ENCODE measurements at regions not wholly inside any gene's neighbourhood (a gene's known extent, or its start where the extent isn't known, plus 50 kb on each side); places are given as distances from the start of the nearest gene placed in this dataset.

DNA sequence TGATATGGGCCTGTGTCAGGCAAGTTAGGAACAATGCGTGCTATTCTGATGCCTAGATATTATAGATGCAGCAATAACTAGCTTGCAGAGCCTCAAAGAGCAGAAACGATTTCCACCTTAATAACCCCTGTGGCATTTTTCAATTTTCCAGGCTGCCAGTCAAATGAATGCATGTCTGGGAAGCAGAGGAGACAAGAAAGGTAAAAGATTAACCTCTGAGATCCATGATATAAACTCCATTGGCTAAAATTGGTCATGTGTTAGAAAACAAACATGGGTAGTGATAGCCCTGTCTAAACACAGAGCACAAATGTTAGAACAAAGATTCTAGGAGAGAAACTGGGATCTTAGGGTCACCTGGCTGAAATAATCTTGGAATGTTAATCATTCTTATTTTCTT is 811.1 kb downstream of the DIAPH3 start:
- TF ChIP-seq POLR2A (IDR thresholded peaks at IDR 0.05) (no peak), EP300 (IDR thresholded peaks at IDR 0.05) (no peak)
- TF ChIP-seq, protein P1, sequence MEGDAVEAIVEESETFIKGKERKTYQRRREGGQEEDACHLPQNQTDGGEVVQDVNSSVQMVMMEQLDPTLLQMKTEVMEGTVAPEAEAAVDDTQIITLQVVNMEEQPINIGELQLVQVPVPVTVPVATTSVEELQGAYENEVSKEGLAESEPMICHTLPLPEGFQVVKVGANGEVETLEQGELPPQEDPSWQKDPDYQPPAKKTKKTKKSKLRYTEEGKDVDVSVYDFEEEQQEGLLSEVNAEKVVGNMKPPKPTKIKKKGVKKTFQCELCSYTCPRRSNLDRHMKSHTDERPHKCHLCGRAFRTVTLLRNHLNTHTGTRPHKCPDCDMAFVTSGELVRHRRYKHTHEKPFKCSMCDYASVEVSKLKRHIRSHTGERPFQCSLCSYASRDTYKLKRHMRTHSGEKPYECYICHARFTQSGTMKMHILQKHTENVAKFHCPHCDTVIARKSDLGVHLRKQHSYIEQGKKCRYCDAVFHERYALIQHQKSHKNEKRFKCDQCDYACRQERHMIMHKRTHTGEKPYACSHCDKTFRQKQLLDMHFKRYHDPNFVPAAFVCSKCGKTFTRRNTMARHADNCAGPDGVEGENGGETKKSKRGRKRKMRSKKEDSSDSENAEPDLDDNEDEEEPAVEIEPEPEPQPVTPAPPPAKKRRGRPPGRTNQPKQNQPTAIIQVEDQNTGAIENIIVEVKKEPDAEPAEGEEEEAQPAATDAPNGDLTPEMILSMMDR (IDR thresholded peaks at IDR 0.05): no peak

Data from gastroesophageal sphincter (tissue), 3 donors.